ENCODE measurements at regions not wholly inside any gene's neighbourhood (a gene's known extent, or its start where the extent isn't known, plus 50 kb on each side); places are given as distances from the start of the nearest gene placed in this dataset.

DNA sequence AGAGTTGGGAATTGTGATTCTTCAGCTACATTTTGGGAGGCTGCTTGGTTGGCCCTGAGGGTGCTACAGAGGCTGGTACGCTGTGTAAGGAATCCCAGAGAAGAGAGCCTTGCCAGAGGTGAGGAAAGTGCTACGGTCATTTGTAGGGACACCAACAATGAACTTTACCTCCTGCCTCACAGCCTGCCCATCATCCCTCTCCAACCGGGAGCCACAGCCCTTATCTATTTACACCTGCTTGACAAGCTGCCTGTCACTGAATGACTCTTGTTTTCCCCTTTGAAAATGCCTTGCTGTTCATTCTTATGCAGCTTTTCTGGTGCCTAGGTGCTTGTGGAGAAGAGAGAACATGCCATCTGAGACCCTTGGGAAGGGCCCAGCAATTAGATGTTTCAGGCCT, 110.8 kb downstream of the PCSK1 start:
- TF ChIP-seq EZH2 (IDR thresholded peaks at IDR 0.05; ENCODE audit: borderline replicate concordance, low read length) = no peak
- TF ChIP-seq, protein P1, sequence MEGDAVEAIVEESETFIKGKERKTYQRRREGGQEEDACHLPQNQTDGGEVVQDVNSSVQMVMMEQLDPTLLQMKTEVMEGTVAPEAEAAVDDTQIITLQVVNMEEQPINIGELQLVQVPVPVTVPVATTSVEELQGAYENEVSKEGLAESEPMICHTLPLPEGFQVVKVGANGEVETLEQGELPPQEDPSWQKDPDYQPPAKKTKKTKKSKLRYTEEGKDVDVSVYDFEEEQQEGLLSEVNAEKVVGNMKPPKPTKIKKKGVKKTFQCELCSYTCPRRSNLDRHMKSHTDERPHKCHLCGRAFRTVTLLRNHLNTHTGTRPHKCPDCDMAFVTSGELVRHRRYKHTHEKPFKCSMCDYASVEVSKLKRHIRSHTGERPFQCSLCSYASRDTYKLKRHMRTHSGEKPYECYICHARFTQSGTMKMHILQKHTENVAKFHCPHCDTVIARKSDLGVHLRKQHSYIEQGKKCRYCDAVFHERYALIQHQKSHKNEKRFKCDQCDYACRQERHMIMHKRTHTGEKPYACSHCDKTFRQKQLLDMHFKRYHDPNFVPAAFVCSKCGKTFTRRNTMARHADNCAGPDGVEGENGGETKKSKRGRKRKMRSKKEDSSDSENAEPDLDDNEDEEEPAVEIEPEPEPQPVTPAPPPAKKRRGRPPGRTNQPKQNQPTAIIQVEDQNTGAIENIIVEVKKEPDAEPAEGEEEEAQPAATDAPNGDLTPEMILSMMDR (conservative IDR thresholded peaks at IDR 0.05 in 1 of 2, IDR thresholded peaks at IDR 0.05 in 1 of 2; ENCODE audit: extremely low read depth in 1 of 2, insufficient read depth in 1 of 2, low read depth in 1 of 2, low read length in 2 of 2) = no peak

All from mammary epithelial cell (primary cell).